ENCODE measurements at regions not wholly inside any gene's neighbourhood (a gene's known extent, or its start where the extent isn't known, plus 50 kb on each side); places are given as distances from the start of the nearest gene placed in this dataset.

GRCh38 chr19:30320916-30321315, 51.3 kb upstream of the ZNF536 start:
- no peaks in the 10 kb centered on the region for H3K9me3 ChIP-seq (replicated peaks; ENCODE audit: control insufficient read depth, insufficient read depth, low read depth, low read length)
- no peaks in the 10 kb centered on the region for H3K79me2 ChIP-seq (ENCODE audit: control insufficient read depth, insufficient read depth, low read length)
- no peak overlapping the region for H2AFZ ChIP-seq (ENCODE audit: low read depth, low read length)
- H3K9ac ChIP-seq (ENCODE audit: insufficient read depth in 1 of 2, low read depth in 2 of 2, low read length in 2 of 2): no peak overlapping the region
- WGBS (ENCODE audit: insufficient coverage, low coverage, missing lambda C conversion rate): 1% methylated on average over 10 of the region's 11 CpGs
- DNase-seq (ENCODE audit: extremely low read depth in 1 of 4, low spot score in 3 of 4) (no peak), ATAC-seq (no peak), FAIRE-seq (no peak)
- BruUV-seq (replicated peaks): no TSS peak
- H3K36me3 ChIP-seq (ENCODE audit: control insufficient read depth, insufficient read depth, low read length): no peaks in the 10 kb centered on the region
- H3K4me1 ChIP-seq (replicated peaks in 1 of 2; ENCODE audit: control insufficient read depth in 2 of 2, insufficient read depth in 2 of 2, low read length in 2 of 2): no peaks in the 10 kb centered on the region
- peaks cover 0 to 35% of the 10 kb centered on the region in 2 experiments; a peak in 2 of 5 replicates for H3K27me3 ChIP-seq (ENCODE audit: control insufficient read depth in 2 of 2, insufficient read depth in 2 of 2, low read length in 2 of 2)
- H3K27ac ChIP-seq (ENCODE audit: extremely low read depth, low read depth, low read length): no peak overlapping the region
- intact Hi-C loops (cut with micrococcal nuclease) (no loop called here), in situ Hi-C loops (cut with MboI) (no loop called here)
- no peak overlapping the region for H3K4me3 ChIP-seq
- H3K9me1 ChIP-seq (ENCODE audit: control insufficient read depth, insufficient read depth, low read length): no peaks in the 10 kb centered on the region
- CTCF ChIA-PET (ENCODE audit: low intra/inter-chr PET ratio): no interaction called here
- H4K20me1 ChIP-seq (replicated peaks; ENCODE audit: control insufficient read depth, insufficient read depth, low read length): no peaks in the 10 kb centered on the region
- TF ChIP-seq ZNF316 (IDR thresholded peaks at IDR 0.05): no peak
- TF ChIP-seq ARNT (IDR thresholded peaks at IDR 0.05): no peak
- TF ChIP-seq PKNOX1 (IDR thresholded peaks at IDR 0.05): no peak
- TF ChIP-seq RUNX1 (IDR thresholded peaks at IDR 0.05; ENCODE audit: low read depth): no peak
- POLR2A ChIA-PET: interaction anchor here (1.0 kb wide), 1 partner anchor 12 kb away, joined by 3 read pairs; no protein-coding TSS in a partner anchor
- no peak overlapping the region for H3K4me2 ChIP-seq (ENCODE audit: insufficient read depth, low read length)

Data from K562 (cell line).